NCI-H146 treated with DMSO at 0.1 percent for 48 hours (cell line): ENCODE measurements at regions not wholly inside any gene's neighbourhood (a gene's known extent, or its start where the extent isn't known, plus 50 kb on each side); places are given as distances from the start of the nearest gene placed in this dataset.
A peak's percentile ranks its signal among the peaks of the same experiment; 100 is the strongest.
"Not testable (repeated sequence)": the region's sequence is repeated elsewhere in the genome, so short reads cannot be mapped to it uniquely, and the experiment has no call there.

Experiments used
- DNase-seq: peaks from one replicate; lab custom pipeline; 2025; ENCODE audit not compliant: unreplicated experiment; lab: John Stamatoyannopoulos, UW

- DNase-seq: no peak
Measured at GRCh38 chr9:129415942-129416651, 204.8 kb downstream of the C9orf50 start.

- DNase-seq: no peak
Measured at GRCh38 chr9:129414993-129415941, 205.6 kb downstream of the C9orf50 start.

GRCh38 chr9:129414377-129414992, 206.4 kb downstream of the C9orf50 start:
- DNase-seq: no peak

GRCh38 chr9:129413537-129414376, 207.1 kb downstream of the C9orf50 start:
- DNase-seq: peak; percentile 74

GRCh38 chr9:129412814-129413536, 207.9 kb downstream of the C9orf50 start:
- DNase-seq: no peak

GRCh38 chr9:129412176-129412813, 208.6 kb downstream of the C9orf50 start:
- not testable (repeated sequence) for DNase-seq

- DNase-seq: no peak
Measured at GRCh38 chr9:129411501-129412175, 209.3 kb downstream of the C9orf50 start.

GRCh38 chr9:129410226-129410625, 210.7 kb downstream of the C9orf50 start:
- DNase-seq: no peak

GRCh38 chr9:129408535-129409215, 212.2 kb downstream of the C9orf50 start:
- DNase-seq: no peak

GRCh38 chr9:129407905-129408452, 212.9 kb downstream of the C9orf50 start:
- DNase-seq: no peak

- no peak for DNase-seq
Measured at GRCh38 chr9:129406278-129407225, 214.3 kb downstream of the C9orf50 start.

- DNase-seq: no peak
Measured at GRCh38 chr9:129405827-129406213, 215.1 kb downstream of the C9orf50 start.

GRCh38 chr9:129405089-129405826, 215.6 kb downstream of the C9orf50 start:
- no peak for DNase-seq

- DNase-seq: no peak
Measured at GRCh38 chr9:129404621-129405020, 216.3 kb downstream of the C9orf50 start.

GRCh38 chr9:129403779-129404620, 216.9 kb downstream of the C9orf50 start:
- no peak for DNase-seq
